HG03439 (cell line): ENCODE measurements at regions not wholly inside any gene's neighbourhood (a gene's known extent, or its start where the extent isn't known, plus 50 kb on each side); places are given as distances from the start of the nearest gene placed in this dataset.
"Not testable (repeated sequence)": the region's sequence is repeated elsewhere in the genome, so short reads cannot be mapped to it uniquely, and the experiment has no call there.

Experiments
- ATAC-seq: cut with Tn5 transposase; IDR thresholded peaks from one replicate; pipeline ENCODE4 v1.9.1; 2021; ENCODE audit warnings: mild to moderate bottlenecking, moderate library complexity; ENCODE audit not compliant: unreplicated experiment

DNA sequence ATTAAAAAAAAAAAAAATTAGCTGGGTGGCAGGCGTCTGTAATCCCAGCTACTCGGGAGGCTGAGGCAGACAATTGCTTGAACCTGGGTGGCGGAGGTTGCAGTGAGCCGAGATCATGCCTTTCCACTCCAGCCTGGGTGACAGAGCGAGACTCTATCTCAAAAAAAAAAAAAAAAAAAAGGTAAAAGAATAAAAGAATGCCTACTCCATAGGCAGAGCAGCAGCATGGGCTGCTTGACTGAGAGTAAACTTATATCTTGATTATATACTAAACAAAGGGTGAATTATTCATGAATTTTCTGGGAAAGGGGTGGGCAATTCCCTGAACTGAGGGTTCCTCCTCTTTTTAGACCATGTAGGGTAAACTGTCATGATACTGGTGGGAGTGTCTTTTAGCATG is 254.4 kb upstream of the RGMA start:
- not testable (repeated sequence) for ATAC-seq

GRCh38 chr15:93341164-93341563 is 252.2 kb upstream of the RGMA start:
- ATAC-seq, result no peak

DNA sequence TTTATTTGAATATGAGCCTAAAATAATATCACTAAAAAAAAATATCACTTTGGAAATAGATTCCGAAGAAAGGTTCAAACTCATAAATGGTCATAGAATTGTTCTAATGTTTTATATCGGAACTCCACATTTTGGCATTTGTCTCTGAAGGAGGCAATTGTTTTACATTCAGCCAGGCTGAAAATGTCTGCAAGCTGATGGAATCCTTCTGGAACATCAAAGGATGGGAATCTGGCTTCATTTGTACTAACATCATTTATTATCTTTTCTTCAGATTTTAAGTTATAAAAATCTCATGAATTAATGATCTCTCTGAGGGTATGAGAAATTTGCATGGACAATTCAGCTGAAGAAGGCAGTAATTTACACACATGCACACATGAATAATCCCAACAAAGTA is 251.4 kb upstream of the RGMA start:
- ATAC-seq, result no peak

GRCh38 chr15:93333796-93334195 is 244.8 kb upstream of the RGMA start:
- ATAC-seq, result no peak

DNA sequence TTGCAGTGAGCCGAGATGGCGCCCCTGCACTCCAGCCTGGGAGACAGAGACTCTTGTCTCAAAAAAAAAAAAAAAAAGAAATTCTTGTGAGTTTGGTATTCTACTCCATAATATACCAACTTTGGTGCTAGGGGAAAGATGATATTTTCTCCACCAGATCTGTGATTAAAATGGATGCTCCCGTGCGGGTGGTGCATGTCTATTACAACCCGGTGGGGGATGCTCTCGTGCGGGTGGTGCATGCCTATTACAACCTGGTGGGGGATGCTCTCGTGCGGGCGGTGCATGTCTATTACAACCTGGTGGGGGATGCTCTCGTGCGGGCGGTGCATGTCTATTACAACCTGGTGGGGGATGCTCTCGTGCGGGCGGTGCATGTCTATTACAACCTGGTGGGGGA is 244.1 kb upstream of the RGMA start:
- ATAC-seq, result not testable (repeated sequence)

DNA sequence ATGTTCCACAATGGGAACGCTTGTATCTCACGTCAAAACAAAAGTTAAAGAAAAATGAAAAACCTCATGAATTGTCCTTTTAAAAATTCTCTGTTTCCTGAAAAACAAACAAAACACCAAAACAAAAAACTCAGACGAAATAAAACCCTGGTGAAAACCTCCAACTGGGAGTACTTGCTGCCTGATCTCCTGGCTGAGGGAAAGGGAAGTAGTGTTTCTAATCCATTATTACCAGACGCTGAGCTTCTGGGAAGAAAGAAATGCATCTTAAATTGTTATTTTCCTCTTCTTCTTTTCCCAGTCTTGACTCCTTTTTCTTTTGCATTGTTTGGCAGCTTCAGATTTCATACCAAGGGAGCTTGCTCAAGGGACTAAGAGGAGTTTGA is 243.2 kb upstream of the RGMA start:
- no peak for ATAC-seq

- ATAC-seq, result no peak
Observed at GRCh38 chr15:93331545-93332167, 242.6 kb upstream of the RGMA start.

- ATAC-seq, result no peak
Observed at GRCh38 chr15:93330912-93331544, 242.0 kb upstream of the RGMA start.

DNA sequence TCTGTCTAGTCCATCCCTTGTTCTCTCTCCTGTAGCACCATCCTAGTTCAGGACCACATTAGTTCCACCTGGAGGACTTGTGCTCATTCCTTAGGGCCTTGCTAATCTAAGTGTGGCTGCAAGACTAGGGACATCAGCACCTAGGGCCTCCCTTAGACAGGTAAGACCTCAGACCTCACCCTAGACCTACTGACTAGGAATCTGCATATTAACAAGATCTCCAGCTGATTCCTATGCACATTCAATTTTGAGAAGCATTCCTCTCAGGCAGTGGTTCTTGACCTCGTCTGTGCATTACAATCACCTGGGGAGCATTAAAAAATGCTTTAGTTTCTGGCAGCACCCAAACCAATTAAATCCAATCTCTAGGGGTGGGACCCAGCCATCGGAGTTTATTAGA is 238.4 kb upstream of the RGMA start:
- ATAC-seq, result no peak

DNA sequence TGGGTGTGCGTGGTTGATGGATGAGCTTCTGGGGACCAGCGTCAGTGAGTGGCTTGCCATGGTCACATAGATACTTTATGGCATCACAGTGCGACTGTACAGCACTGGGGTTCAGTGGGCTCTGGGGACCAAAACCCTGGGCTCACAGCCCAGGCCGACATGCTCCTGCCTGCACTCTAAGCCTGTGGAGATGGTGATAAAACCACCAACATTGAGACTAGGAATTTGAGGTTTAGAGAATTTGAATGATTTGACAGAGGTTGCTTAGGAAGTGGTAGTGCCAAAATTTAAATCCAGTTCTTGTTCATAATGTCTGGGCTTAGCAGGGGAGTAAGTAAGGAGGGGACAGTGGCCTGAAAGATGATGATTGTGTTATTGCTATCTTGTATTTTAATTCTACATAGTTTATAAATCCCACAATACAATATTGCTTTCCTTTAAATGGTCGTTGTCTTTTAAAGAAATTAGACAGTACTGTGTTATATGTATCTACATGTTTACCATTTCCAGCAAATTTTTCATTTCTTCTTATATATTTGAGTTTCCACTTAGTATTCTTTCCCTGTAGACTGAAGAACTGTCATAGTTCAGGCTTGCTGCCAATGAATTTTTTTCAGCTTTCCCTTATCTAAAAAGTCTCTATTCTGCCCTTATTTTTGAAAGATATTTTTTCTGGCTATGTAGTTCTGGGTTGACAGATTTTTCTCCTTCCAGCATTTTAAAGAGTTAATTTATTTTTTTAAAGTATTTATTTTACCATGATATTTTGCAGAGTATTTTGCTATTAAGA is 235.4 kb upstream of the RGMA start:
- no peak for ATAC-seq

DNA sequence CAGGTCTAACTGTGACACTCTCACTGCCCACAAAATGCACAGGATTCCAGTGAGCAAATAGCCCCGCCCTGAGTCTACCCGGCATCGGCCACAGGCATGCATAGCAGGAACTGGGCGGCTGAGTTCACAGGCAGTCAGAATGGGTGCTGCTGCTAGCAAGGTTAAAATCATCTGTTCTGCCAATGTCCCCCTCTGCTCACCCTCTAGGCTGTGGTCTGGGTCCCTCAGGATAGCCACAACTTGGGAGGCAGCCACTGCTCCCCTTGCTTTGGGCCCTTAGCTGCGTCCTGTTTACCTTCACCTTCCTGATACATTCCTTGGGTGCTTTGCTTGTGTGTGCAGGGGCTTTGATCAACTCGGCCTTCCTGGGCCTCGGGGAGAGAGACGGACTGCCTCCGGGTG is 232.9 kb upstream of the RGMA start:
- ATAC-seq, result no peak

- no peak for ATAC-seq
Observed at GRCh38 chr15:93319121-93319814, 230.3 kb upstream of the RGMA start.

GRCh38 chr15:93317772-93318171 is 228.8 kb upstream of the RGMA start:
- no peak for ATAC-seq

- no peak for ATAC-seq
Observed at GRCh38 chr15:93314245-93314644, 225.2 kb upstream of the RGMA start.

DNA sequence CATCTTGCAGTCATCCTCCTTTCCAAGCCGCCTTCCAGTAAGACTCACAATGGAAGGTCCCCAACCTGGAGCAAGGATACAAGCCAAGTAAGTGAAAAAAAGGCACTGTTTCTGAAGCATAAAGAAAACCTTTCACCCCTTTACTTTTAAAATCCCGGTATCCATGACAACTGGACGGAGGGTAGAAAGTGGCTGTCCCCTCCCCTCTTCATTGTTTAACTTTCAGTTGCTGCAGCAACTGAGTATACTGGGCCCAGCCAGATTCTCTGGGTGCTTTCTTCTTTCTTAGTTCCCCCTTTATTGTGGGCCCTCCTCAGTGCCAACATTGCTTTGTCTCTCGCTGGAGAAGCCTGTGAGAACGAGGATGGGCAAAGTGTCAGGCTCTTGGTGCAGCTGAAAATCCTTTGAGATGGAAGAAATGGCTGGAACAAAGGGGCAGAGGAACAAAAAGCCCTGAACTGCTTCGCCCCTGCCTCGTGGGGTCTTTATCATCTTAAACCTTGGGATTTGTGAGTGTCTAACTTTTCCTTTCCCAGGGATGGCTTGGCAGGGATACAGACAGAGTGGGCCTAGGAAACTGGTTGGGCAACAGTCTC is 224.0 kb upstream of the RGMA start:
- ATAC-seq, result no peak

DNA sequence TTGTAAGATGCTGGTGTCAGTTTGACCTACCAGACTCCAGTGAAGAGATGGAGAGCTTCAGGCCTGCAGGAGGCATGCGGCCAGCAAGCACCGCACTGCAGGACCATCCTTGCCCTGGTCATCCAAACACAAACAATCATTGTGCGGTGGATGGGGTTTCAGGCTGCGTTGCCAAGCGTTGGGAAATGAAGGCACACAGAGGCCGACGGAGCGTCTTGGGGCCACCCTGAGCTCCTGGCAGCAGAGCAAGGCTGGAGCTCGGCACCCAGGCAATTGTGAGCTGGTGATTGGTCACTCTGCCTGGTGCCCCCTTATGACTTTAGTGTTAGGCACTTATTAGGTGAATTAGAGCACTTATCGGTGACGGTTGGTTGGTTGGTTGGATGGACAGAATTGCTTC is 222.6 kb upstream of the RGMA start:
- no peak for ATAC-seq

DNA sequence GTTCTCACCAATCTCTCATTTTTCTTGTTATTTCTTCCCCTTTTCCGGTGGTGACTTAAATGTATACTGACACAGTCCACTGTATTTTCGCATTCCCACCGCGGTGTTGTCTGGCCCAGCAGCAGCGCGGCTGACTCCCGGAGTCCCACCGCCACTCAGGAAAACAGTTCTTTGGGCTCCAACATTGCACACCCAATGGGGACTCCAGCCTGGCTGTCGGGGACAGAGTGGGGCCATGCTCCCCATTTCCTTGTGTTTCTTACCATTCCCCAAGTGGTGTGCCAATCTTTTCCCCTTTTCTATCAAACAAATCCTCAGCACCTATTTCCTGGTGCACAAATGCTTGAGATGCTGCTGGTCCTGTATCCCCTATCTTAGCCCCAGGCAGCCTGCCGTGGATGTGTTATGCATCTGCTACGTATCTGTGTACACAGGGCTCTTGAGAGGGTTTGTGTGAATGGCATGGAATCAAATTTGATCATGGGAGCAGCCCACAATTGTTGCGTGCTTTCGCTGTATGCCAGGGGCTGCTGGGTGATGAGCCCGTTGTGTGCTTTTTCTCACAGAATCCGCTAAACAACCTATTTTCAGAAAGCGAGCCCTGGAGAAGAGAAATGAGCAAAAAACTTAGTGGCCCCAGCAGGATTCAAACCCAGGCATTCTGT is 219.1 kb upstream of the RGMA start:
- ATAC-seq, result no peak

GRCh38 chr15:93307513-93307912 is 218.5 kb upstream of the RGMA start:
- ATAC-seq, result no peak

DNA sequence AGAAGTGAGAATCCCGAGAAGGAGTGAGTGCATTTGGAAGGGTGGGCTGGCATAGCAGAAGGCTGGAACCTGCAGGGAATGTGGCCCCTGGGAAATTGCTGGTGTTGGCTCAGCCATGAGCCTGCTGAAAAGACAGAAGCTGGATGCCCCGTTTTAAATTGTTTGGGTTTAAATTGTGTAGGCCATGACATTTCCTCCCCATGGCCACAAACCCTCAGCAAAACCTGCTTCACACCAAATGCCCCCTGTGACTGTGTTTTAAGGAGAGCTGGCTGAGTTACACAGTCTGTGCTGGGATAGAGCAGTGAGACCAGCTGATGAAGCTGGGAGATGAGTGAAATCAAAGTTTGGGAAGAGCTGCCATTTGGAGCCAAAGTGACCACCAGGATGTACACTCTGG is 216.3 kb upstream of the RGMA start:
- no peak for ATAC-seq

GRCh38 chr15:93302080-93302765 is 213.2 kb upstream of the RGMA start:
- no peak for ATAC-seq
